Femur (tissue), 1 donor: ENCODE measurements at regions not wholly inside any gene's neighbourhood (a gene's known extent, or its start where the extent isn't known, plus 50 kb on each side); places are given as distances from the start of the nearest gene placed in this dataset.

Source experiments
- DNase-seq: peaks from one replicate; pipeline ENCODE4 v3.0.0-alpha.2; 2017

DNA sequence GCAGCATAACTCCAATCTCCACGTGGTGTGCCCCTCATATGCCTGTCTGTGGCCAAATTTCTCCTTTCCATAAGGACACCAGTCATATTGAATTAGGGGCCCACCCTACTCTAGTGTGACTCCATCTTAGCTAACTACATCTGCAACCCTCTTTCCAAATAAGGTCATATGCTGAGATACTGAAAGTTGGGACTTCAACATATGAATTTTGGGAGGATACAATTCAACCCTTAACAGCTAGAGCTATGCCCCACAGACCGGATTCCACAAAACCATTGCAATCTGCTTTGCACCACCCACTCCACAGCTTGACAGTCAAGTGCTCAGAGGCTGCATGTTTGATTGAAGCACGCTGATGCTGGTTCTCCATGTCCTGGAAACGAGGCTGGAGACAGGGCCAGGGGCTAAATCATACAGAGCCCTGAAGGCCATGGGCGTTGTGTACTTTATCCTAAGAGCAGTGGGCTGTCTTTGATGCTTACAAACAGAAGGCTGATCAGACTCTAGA is 122.8 kb downstream of the MTX3 start:
- DNase-seq: no peak

DNA sequence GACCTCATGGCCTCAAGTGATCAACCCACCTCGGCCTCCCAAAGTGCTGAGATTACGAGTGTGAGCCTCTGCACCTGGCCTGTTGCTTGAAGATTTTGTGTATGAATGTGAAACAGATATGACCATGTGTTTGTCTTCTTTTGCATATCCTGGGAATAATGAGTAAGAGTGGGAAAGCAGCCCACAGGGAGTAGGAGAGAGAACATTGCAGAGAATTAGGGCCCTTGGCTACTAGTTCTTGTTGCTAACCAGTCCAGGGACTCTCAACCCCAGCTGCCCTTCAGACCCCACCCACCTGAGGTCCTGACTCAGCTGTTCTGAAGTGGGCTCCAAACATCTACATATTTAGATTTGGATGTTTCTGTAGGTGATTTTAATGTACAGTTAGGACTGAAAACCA is 125.5 kb downstream of the MTX3 start:
- DNase-seq: no peak

DNA sequence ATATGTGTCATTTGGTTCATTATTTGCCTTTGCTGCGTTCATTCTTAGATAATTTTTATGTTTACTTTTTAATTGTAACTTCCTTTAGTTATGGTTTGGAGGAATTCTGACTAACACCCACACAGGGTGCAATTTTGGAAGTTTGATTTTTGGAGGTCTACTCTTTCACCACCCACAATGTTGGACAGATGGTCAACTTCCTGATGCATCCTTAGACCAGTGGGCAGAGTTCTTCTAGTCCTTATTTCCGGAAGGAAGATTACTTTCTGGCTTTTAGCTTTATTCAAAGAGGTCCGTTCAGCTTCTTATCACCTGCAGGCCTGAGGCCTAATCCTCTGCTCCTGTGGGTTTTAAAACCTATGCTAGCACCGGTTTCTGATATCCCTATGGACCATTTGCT is 126.7 kb downstream of the MTX3 start:
- no peak for DNase-seq

DNA sequence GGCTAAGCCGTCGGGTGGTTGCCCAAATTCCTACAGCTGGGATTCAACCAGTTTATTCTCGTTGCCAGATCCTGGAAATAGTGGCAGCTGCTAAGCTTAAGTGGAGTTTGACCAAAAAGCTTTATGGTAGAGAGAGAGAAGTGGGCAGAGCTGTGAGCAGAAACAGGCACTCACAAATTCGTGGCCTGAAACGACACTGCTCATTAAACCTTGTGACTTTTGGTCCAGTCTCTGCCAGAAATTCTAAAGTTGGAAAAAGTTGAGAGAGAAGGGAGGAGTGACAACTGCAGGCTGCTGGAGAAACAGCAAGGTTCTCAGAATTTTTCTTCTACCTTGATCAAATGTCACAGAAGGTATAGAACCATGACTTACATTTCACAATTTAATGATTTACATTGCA is 131.5 kb downstream of the MTX3 start:
- DNase-seq: no peak

DNA sequence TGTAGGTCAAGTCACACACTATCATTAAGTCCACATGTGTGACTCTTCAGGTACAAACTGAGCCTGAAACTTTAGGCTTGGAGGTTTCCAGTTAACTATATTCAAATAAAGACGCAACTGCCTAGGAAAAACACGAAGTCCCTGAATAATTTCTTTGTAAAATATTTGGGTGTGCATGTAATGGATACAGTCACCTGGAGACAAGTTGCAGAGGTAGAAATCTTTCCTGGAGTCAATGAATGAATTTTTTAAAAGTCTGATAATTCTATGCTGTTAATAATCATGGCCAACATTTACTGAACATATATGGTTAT is 132.7 kb downstream of the MTX3 start:
- no peak for DNase-seq

DNA sequence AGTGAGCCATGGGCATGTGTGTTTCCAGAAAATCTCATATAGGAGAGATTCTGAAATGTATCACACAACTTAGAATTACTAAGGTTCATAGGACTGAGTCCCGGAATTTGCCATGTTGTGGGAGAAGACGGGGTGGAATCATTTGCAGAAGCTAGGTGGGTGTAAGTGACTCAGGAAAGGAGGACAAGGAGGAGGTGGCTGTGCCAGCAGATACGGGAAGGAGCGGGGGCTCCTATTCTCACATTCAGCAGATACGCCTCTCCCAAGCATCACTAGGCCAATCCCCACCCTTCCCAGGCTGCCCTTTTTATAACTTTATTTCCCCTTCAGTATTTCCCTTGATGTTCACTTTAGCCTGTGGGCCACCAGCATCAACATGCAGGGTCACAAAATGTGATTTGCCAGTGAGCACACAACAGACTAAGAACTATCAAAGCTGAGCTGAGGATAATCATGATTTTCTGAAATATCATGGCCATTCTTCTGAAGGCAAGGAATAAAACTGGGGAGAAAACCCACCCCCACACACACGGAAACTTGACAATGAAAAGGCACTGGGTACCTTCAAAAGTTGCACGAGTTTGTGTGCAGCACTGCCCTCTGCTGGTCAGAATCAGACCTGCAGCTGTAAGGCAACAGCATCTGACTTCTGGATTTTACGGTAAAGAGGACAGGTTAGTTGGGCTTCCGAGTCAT is 133.2 kb downstream of the MTX3 start:
- peak; percentile 79 for DNase-seq

DNA sequence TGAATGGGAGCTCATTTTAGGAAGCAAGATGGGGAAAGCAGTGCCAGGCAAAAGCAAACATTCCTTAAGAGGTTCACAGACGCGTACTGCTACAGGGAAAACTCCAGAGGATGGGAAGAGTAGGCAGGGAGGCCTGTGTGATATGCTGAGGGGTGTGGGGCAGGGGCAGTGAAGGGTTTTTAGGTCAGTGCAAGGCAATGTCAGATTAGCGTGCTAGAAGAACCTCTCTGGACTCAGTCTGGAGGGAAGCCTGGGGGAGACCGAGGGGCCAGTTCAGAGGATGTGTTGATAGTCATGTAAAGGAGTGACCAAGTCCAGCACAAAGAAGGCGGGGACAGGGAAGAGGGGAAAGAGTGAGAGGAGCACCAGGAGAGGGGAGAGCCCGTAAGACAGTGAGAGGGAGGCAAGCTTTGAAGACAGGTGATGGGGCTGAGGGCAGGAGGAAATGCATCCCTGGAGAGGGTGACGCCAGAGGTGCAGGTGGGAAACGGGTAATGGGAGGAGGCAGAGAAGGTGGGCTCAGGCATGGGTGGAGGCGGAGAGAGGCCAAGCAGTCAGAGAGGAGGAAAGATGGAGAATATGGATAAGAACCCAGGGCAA is 134.5 kb downstream of the MTX3 start:
- peak; percentile 3 for DNase-seq

DNA sequence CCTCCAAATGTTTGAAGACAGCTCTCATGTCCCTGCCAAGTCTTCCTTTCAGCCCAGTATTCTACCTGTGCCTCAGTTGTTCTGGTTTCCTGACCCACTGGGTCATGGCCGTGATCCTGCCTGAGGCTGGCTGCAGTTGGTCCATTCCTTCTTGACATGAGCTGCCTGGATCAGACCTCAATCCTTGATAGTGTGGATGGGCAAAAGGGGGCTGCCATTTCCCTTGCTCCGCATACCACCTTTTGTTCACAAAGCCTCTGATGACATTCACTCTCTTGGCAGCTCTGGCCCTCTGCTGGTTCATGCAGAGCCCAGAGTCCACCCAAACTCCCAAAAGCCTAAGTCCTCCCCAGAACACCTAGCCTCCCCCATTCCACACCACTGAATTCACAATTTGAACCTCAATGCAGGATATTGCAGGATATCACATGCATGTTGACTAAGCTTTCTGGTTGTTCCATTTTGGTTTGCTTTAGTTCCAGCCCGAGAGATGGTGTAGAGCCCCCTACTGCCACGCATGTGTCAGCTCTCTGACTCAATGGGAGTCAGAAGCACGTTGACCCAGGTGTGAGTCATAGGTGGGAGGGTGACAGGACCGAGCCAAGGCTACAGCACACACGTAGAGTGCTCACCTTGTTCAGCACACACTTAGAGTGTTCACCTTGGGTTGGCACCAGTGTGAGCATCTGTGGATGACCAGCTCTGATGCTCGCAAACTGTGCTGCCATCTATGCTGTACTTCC is 137.2 kb downstream of the MTX3 start:
- DNase-seq: peak; percentile 3

DNA sequence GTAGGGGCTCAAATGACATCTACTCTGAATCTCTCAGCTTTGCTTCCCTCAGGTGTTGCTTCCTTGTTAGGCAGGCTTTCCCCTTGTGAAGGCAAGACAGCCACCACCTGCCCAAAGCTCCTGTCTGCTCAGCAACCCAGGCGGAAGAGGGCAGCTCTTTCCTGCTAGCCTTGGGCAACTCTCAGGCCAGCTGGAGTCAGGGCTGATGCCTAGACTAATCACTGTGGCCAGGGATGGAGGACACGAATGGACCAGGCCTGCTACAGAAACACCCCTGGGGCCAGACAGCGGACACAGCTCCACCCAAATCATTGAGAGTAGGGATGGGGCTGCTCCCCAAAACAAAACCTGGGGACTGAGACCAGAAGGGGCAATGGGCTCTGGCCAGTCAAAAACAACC is 138.0 kb downstream of the MTX3 start:
- peak; percentile 4 for DNase-seq

DNA sequence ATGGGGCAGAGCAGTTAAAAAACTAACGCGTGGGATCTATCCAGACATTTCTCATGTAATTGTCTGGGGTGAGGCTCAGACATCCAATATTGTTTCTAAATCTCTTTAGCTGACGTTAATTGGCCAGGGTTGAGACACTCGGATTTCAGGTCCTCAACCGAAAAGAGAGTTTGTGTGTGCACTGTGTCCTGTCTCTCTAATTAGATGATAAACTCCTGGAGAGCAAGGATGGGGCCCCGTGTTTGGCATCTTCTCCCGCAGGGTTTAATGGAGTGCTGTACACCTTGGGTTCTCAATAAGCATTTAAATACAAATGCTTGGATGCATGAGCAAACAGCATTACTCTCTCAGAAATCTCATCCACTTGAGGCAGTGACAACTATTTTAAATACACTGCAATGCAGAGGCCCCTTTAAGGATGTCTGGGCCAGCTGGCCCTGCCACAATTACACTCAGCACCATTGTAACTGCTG is 139.6 kb downstream of the MTX3 start:
- peak; percentile 54 for DNase-seq

DNA sequence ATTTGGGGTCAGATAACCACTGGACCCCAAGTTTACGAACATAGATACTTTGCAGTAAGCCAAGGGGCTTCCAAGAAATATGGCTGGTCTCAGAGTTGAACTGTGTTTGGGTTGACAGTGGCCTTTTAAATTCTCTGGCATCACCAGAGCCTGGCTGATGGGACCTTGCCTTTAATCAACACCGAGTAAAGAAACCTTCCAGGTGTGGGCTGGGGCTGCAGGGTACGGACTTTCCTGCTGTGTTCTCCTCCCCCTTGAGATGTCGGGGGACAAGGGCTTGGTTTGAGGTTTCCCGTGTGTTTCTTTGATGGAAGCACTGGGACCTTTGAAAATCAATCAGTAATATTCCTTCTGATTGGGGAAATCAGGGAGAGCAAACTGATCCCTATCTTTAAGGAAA is 140.1 kb downstream of the MTX3 start:
- no peak for DNase-seq

DNA sequence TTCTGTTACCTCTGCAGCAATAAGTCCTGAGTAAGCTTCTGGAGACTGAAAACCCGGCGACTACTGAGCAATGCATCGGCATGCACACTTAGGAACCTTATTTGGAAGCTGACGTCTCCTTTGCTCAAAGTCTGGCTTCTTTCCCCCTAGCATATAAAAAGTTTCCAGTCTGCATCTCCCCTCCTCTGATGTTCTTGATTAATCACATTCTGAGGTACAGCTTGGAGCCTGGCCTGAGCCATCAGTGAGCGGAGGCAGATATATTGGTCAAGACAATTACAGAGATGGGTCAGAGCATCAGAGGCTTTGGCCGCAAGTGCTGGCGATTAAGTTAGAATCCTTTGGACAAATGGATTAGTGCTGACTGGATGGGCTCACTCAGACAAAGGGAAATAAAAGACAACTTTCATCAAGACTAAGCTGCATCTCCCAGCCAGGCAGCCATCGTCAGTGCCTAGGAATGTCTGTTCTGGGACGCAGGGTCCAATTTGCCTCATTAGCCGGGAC is 140.7 kb downstream of the MTX3 start:
- DNase-seq: peak; percentile 86

DNA sequence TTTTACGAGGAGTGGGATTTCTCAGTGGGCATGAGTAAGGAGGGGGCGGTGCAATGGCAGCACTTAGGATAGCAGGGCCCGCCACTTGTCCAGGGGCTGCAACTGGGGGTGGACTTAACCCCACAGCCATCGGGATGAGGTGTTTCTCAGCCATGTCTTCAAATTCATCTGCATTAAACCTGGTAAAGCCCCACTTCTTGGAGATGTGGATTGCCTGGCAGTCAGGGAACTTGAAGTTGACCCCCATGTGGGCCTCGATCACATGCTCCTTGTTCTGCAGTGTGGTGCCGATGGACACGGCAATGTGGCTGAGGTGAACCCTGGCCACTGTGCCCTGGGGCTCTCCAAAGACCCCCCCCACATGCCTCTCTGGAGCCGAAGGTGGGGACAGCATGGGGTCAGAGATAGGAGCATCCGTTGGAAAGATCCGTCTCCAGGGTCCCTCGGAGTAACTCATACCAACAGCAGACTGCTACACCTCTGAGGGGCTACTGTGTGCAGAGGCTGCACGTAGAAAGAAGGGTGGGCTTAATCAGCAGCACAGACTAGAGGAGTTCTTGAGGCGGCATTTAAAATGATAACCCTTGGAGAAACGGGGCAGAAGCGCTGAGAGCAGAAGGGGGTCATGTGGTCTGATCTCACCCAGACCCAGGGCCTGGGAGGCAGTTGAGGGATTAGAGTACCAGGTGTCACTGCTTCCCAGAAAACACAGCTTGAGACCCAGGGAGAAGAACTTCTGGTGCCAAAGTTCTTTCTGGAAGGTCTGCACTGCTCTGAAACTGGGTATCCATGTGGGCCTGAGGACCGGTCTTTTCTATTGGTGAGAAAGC is 141.4 kb downstream of the MTX3 start:
- DNase-seq: no peak
